SH-SY5Y (cell line): ENCODE measurements at regions not wholly inside any gene's neighbourhood (a gene's known extent, or its start where the extent isn't known, plus 50 kb on each side); places are given as distances from the start of the nearest gene placed in this dataset.

Experiments used
- GATA2 ChIP-seq: IDR thresholded peaks from 2 replicates; pipeline ENCODE4 v1.6.1; 2011; ENCODE audit warnings: mild to moderate bottlenecking, low read depth, low read length
- GATA3 ChIP-seq: IDR thresholded peaks from 2 replicates; pipeline ENCODE4 v1.6.1; 2011; ENCODE audit warnings: low read depth, mild to moderate bottlenecking, low read length, moderate library complexity

DNA sequence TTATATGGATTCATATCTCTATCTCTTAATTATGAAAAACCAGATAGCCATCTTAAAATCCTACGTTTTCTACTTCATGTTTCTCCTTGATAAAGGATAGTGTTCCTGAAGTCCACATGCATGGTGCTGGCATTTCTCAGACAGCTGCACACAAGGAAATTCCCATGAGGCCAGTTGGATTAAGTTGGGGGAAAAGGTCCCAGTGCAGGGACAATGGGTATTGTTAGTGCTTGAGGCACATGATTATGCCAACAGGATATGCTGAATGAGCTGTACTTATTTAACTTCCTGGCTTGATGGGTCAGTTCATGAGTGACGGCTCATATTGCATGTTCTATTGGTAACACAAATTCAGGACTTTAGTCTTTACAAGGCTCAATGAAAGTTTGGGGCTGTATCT lies 913.9 kb upstream of the NDST4 start:
- TF ChIP-seq GATA3 (no peak), GATA2 (no peak)
